Hepatocyte (in vitro differentiated cells): ENCODE measurements at regions not wholly inside any gene's neighbourhood (a gene's known extent, or its start where the extent isn't known, plus 50 kb on each side); places are given as distances from the start of the nearest gene placed in this dataset.

ENCODE experiments used
- CTCF ChIP-seq: fragments of 200-600 bp; sonication (generic); IDR thresholded peaks from 2 replicates; pipeline ENCODE4 v1.5.1; 2016; ENCODE audit warnings: antibody characterized with exemption, mild to moderate bottlenecking; ENCODE audit not compliant: poor library complexity
- EZH2 ChIP-seq: fragments of 200-600 bp; sonication (generic); IDR thresholded peaks from 2 replicates; pipeline ENCODE4 v1.6.1; 2016; ENCODE audit warnings: antibody characterized with exemption, mild to moderate bottlenecking, borderline replicate concordance
- EZH2phosphoT487 ChIP-seq: fragments of 200-600 bp; sonication (generic); IDR thresholded peaks from one replicate; pipeline ENCODE4 v1.6.1; 2018; ENCODE audit warnings: antibody characterized with exemption, mild to moderate bottlenecking, low read depth, moderate library complexity; ENCODE audit not compliant: unreplicated experiment, severe bottlenecking

DNA sequence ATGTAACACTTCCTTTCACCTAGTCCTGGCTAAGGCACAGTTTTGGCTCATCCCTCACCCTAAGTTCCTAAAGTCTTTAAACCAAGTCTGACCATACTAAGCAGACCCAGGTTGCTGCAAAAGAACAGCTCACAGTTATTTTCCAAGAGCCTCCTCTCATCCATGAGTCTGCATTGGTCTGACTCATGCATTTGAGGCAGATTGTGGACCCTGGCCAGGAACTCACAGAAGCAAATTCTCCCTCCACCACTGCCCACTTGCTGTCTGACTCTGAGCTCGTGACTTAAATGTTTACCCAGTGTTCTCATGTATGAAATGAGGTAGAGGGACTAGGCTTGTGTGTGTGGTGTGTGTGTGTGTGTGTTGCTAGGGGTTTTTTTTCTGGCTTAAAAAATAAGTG, 1272.8 kb downstream of the TYW1 start:
- TF ChIP-seq CTCF, result no peak
- TF ChIP-seq EZH2, result no peak
- no peak for TF ChIP-seq EZH2phosphoT487
